Neutrophil (primary cell): ENCODE measurements at regions not wholly inside any gene's neighbourhood (a gene's known extent, or its start where the extent isn't known, plus 50 kb on each side); places are given as distances from the start of the nearest gene placed in this dataset.

Experiments used
- H3K27ac ChIP-seq: fragments of 200-600 bp; sonication (generic); 2 replicates; pipeline ENCODE4 v1.5.1; 2016; ENCODE audit warnings: mild to moderate bottlenecking, moderate library complexity
- H3K27me3 ChIP-seq: fragments of 200-600 bp; sonication (generic); 2 replicates; pipeline ENCODE4 v1.6.0; 2016; ENCODE audit warnings: mild to moderate bottlenecking
- H3K36me3 ChIP-seq: fragments of 200-600 bp; sonication (generic); 2 replicates; pipeline ENCODE4 v1.5.1; 2017
- H3K4me1 ChIP-seq, 2 experiments: fragments of 200-600 bp in 1 of 2; sonication (generic) in 1 of 2; 1 replicate in 1 of 2; 2 replicates in 1 of 2; pipeline versions ENCODE4 v1.5.1 to v1.6.1; 2013 to 2016; ENCODE audit warnings: low read depth in 1 of 2, low read length in 1 of 2, mild to moderate bottlenecking in 1 of 2, moderate library complexity in 1 of 2; ENCODE audit not compliant: control insufficient read depth in 1 of 2, insufficient read depth in 1 of 2
- H3K4me3 ChIP-seq, 2 experiments: fragments of 200-600 bp in 1 of 2; sonication (generic) in 1 of 2; 1 replicate in 1 of 2; 2 replicates in 1 of 2; pipeline ENCODE4 v1.5.1; 2013 to 2016; ENCODE audit warnings: low read depth in 1 of 2, low read length in 1 of 2, mild to moderate bottlenecking in 1 of 2, moderate library complexity in 1 of 2
- H3K9me3 ChIP-seq: fragments of 200-600 bp; sonication (generic); 2 replicates; pipeline ENCODE4 v1.5.1; 2016
- TF ChIP-seq, protein P1 (sequence below): fragments of 200-600 bp; sonication (generic); IDR thresholded peaks from 2 replicates; pipeline ENCODE4 v1.5.1; 2016; ENCODE audit warnings: antibody characterized with exemption

DNA sequence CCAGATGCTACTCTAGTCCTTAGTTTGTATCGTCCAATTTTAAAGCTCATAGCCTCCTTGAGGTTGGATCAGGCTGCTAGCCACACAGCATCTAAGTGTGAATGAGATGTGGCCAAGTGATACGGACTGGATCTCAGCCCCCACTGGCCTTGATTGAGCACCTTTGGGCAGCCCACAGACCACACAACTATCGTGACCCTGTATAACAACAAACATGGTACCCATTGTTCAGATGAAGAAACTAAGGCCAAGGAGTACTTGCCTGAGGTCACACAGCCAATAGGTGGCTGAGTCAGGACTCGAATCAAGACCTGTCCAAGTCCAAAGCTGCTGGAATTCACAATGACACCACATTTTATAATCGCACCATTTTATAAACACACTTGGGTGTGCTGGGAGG is 73.0 kb upstream of the IRX3 start:
- Histone ChIP-seq H3K4me1 (no peaks in the 10 kb centered on the region), H3K27me3 (peaks cover 63% of the 10 kb centered on the region), H3K36me3 (no peaks in the 10 kb centered on the region), H3K4me3 (no peak overlapping the region), H3K9me3 (no peaks in the 10 kb centered on the region), H3K27ac (no peak overlapping the region)
- TF ChIP-seq, protein P1, sequence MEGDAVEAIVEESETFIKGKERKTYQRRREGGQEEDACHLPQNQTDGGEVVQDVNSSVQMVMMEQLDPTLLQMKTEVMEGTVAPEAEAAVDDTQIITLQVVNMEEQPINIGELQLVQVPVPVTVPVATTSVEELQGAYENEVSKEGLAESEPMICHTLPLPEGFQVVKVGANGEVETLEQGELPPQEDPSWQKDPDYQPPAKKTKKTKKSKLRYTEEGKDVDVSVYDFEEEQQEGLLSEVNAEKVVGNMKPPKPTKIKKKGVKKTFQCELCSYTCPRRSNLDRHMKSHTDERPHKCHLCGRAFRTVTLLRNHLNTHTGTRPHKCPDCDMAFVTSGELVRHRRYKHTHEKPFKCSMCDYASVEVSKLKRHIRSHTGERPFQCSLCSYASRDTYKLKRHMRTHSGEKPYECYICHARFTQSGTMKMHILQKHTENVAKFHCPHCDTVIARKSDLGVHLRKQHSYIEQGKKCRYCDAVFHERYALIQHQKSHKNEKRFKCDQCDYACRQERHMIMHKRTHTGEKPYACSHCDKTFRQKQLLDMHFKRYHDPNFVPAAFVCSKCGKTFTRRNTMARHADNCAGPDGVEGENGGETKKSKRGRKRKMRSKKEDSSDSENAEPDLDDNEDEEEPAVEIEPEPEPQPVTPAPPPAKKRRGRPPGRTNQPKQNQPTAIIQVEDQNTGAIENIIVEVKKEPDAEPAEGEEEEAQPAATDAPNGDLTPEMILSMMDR: no peak

DNA sequence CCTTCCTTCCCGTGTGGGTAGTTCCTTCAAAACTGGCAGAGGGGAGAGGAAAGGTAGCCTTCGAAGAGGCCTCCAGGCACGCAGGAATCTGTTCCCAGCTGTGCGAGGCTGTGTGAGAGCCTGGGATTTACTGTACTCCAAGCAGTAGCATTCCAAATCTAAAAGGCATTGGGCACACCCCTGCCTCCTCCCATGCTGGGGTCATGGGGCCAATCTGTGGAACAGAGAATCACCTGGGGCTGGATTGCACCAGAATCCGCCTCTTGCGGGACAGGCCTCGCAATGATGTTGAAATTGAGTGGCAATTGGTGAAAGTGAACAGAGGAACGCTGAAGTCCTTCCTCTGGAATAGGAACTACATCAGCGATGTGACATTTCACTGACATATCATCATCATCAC is 72.5 kb upstream of the IRX3 start:
- Histone ChIP-seq H3K4me1 (no peaks in the 10 kb centered on the region), H3K27ac (no peak overlapping the region), H3K4me3 (no peak overlapping the region), H3K9me3 (no peaks in the 10 kb centered on the region), H3K36me3 (no peaks in the 10 kb centered on the region), H3K27me3 (peaks cover 61% of the 10 kb centered on the region)
- TF ChIP-seq, protein P1: no peak

GRCh38 chr16:54356391-54356790 is 69.8 kb upstream of the IRX3 start:
- Histone ChIP-seq H3K9me3 (no peaks in the 10 kb centered on the region), H3K27me3 (peaks cover 35% of the 10 kb centered on the region), H3K36me3 (no peaks in the 10 kb centered on the region), H3K4me1 (no peaks in the 10 kb centered on the region), H3K4me3 (no peak overlapping the region), H3K27ac (no peak overlapping the region)
- TF ChIP-seq, protein P1: no peak

GRCh38 chr16:54355251-54355650 is 68.7 kb upstream of the IRX3 start:
- Histone ChIP-seq H3K9me3 (no peaks in the 10 kb centered on the region), H3K4me3 (no peak overlapping the region), H3K36me3 (no peaks in the 10 kb centered on the region), H3K4me1 (no peaks in the 10 kb centered on the region), H3K27me3 (peaks cover 23% of the 10 kb centered on the region), H3K27ac (no peak overlapping the region)
- TF ChIP-seq, protein P1: no peak

DNA sequence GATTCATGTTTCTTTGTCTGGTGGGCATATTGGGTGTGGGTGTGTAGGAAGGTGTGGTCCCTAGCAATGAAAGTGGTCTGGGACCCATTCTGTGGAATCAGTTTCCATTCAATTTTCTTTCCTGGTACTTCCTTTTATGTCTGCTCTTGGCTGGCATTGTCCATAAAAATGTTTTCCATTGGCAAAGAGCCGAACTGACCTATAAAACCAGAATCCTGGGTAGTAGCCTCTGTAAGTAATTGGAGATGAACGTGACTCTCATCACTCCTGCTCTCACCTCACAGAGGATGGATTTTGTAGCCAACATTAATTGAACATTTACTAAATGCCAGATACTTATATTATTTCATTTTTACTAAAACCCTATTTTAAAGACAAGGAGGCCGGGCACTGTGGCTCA is 66.5 kb upstream of the IRX3 start:
- Histone ChIP-seq H3K9me3 (no peaks in the 10 kb centered on the region), H3K36me3 (no peaks in the 10 kb centered on the region), H3K27ac (no peak overlapping the region), H3K4me1 (no peaks in the 10 kb centered on the region), H3K27me3 (peaks cover 8% of the 10 kb centered on the region), H3K4me3 (no peak overlapping the region)
- TF ChIP-seq, protein P1: no peak

GRCh38 chr16:54351171-54351570 is 64.6 kb upstream of the IRX3 start:
- no peaks in the 10 kb centered on the region for H3K4me1 ChIP-seq
- no peaks in the 10 kb centered on the region for H3K27me3 ChIP-seq
- H3K36me3 ChIP-seq: no peaks in the 10 kb centered on the region
- no peaks in the 10 kb centered on the region for H3K9me3 ChIP-seq
- H3K4me3 ChIP-seq: no peak overlapping the region
- no peak overlapping the region for H3K27ac ChIP-seq
- TF ChIP-seq, protein P1: no peak
